NT2/D1 (cell line): ENCODE measurements at regions not wholly inside any gene's neighbourhood (a gene's known extent, or its start where the extent isn't known, plus 50 kb on each side); places are given as distances from the start of the nearest gene placed in this dataset.

Experiments used
- SUZ12 ChIP-seq: IDR thresholded peaks from 2 replicates; pipeline ENCODE4 v1.6.1; 2011; ENCODE audit not compliant: insufficient read length, insufficient read depth; ENCODE audit errors: extremely low read depth
- YY1 ChIP-seq: IDR thresholded peaks from 2 replicates; pipeline ENCODE4 v1.6.1; 2011; ENCODE audit not compliant: insufficient read length, insufficient read depth
- ZNF274 ChIP-seq: IDR thresholded peaks from 2 replicates; pipeline ENCODE4 v1.6.1; 2011; ENCODE audit warnings: mild to moderate bottlenecking, low read depth, low read length

- no peak for TF ChIP-seq SUZ12
- no peak for TF ChIP-seq ZNF274
- TF ChIP-seq YY1, result no peak
These were observed 135.5 kb upstream of the EDNRB start for GRCh38 chr13:78054157-78054556.
